A673 (cell line): ENCODE measurements at regions not wholly inside any gene's neighbourhood (a gene's known extent, or its start where the extent isn't known, plus 50 kb on each side); places are given as distances from the start of the nearest gene placed in this dataset.

Source experiments
- BruUV-seq: library from RNA; stranded (reverse); fragments of 400-500 nt; replicated peaks from 2 replicates; lab custom pipeline; 2021; lab: Mats Ljungman, UMichigan
- CTCF ChIA-PET: fragments of 300-600 bp; sonication (Branson Sonifier 250); formaldehyde crosslinking; loops from one replicate; lab custom pipeline; 2022; ENCODE audit warnings: antibody characterized with exemption; lab: Charles Lee
- POLR2A ChIA-PET: fragments of 300-600 bp; sonication (Branson Sonifier 250); formaldehyde crosslinking; loops from one replicate; lab custom pipeline; 2022; ENCODE audit warnings: antibody characterized with exemption; ENCODE audit not compliant: low non-redundant PET; lab: Charles Lee
- DNase-seq: peaks from one replicate; pipeline ENCODE4 v3.0.0-alpha.2; 2015; ENCODE audit warnings: low spot score
- H3K27ac ChIP-seq: fragments of 200-600 bp; sonication (generic); 2 replicates; pipeline ENCODE4 v1.5.1; 2016; ENCODE audit warnings: mixed run types, low read depth, mild to moderate bottlenecking, mixed read lengths, antibody characterized with exemption, low read length; ENCODE audit not compliant: poor library complexity, severe bottlenecking
- H3K27me3 ChIP-seq: fragments of 200-600 bp; sonication (generic); replicated peaks from 2 replicates; pipeline ENCODE4 v1.6.1; 2017; ENCODE audit warnings: mixed run types, low read depth, mild to moderate bottlenecking, mixed read lengths, antibody characterized with exemption, low read length; ENCODE audit not compliant: insufficient read depth, poor library complexity
- H3K36me3 ChIP-seq: fragments of 200-600 bp; sonication (generic); 2 replicates; pipeline ENCODE4 v1.6.1; 2016; ENCODE audit warnings: mixed run types, mild to moderate bottlenecking, mixed read lengths, antibody characterized with exemption, low read length; ENCODE audit not compliant: insufficient read depth, poor library complexity, severe bottlenecking
- H3K4me1 ChIP-seq: fragments of 200-600 bp; sonication (generic); 2 replicates; pipeline ENCODE4 v1.6.1; 2017; ENCODE audit warnings: mixed run types, mild to moderate bottlenecking, mixed read lengths, antibody characterized with exemption, low read length; ENCODE audit not compliant: insufficient read depth, poor library complexity, severe bottlenecking
- H3K4me3 ChIP-seq: fragments of 200-600 bp; sonication (generic); 2 replicates; pipeline ENCODE4 v1.5.1; 2016; ENCODE audit warnings: low read depth, mixed run types, mild to moderate bottlenecking, mixed read lengths, low read length; ENCODE audit not compliant: poor library complexity, severe bottlenecking
- H3K9me3 ChIP-seq: fragments of 200-600 bp; sonication (generic); 2 replicates; pipeline ENCODE4 v1.6.1; 2016; ENCODE audit warnings: mixed run types, low read depth, mild to moderate bottlenecking, mixed read lengths, antibody characterized with exemption, low read length; ENCODE audit not compliant: poor library complexity, severe bottlenecking
- CTCF ChIP-seq: fragments of 300-800, 200-600 bp; sonication (generic); conservative IDR thresholded peaks from 2 replicates; pipeline ENCODE4 v1.5.1; 2017; ENCODE audit warnings: low read depth, mild to moderate bottlenecking, antibody characterized with exemption, low read length, moderate library complexity, mixed read lengths
- EZH2 ChIP-seq: fragments of 200-600 bp; sonication (generic); IDR thresholded peaks from 2 replicates; pipeline ENCODE4 v1.6.1; 2017; ENCODE audit warnings: borderline replicate concordance, low read depth, mild to moderate bottlenecking, mixed read lengths, antibody characterized with exemption, low read length; ENCODE audit not compliant: poor library complexity, severe bottlenecking
- intact Hi-C: fragments of 100-400 bp; cut with micrococcal nuclease; formaldehyde crosslinking; loops from one replicate; pipeline ENCODE4 v1.10.0; 2022; ENCODE audit not compliant: unreplicated experiment

- ChIA-PET POLR2A (no interaction called here), CTCF (no interaction called here)
- Histone ChIP-seq H3K4me1 (peaks cover 6% of the 10 kb centered on the region), H3K36me3 (no peaks in the 10 kb centered on the region), H3K4me3 (no peak overlapping the region), H3K9me3 (no peaks in the 10 kb centered on the region), H3K27me3 (no peaks in the 10 kb centered on the region), H3K27ac (no peak overlapping the region)
- no TSS peak for BruUV-seq
- DNase-seq: no peak
- TF ChIP-seq CTCF (no peak), EZH2 (no peak)
- intact Hi-C loops: no loop called here
These were observed 210.1 kb downstream of the KDR start for GRCh38 chr4:54915276-54915675.

- BruUV-seq: no TSS peak
These were observed 210.6 kb downstream of the KDR start for GRCh38 chr4:54914781-54915180.

GRCh38 chr4:54913751-54914526 is 211.5 kb downstream of the KDR start:
- TF ChIP-seq CTCF (no peak), EZH2 (no peak)
- ChIA-PET POLR2A (no interaction called here), CTCF (no interaction called here)
- peaks cover 16% of the 10 kb centered on the region for H3K4me1 ChIP-seq
- H3K27ac ChIP-seq: no peak overlapping the region
- no peaks in the 10 kb centered on the region for H3K9me3 ChIP-seq
- no peaks in the 10 kb centered on the region for H3K27me3 ChIP-seq
- no peak overlapping the region for H3K4me3 ChIP-seq
- BruUV-seq: no TSS peak
- H3K36me3 ChIP-seq: no peaks in the 10 kb centered on the region
- no peak for DNase-seq
- intact Hi-C loops: no loop called here

More at GRCh38 chr4:54914781-54915180, 210.6 kb downstream of the KDR start:
- TF ChIP-seq EZH2 (no peak), CTCF (no peak)
- H3K4me3 ChIP-seq: no peak overlapping the region
- no peak overlapping the region for H3K27ac ChIP-seq
- CTCF ChIA-PET: no interaction called here
- DNase-seq: no peak
- no peaks in the 10 kb centered on the region for H3K36me3 ChIP-seq
- POLR2A ChIA-PET: no interaction called here
- H3K27me3 ChIP-seq: no peaks in the 10 kb centered on the region
- intact Hi-C loops: no loop called here
- peaks cover 7% of the 10 kb centered on the region for H3K4me1 ChIP-seq
- H3K9me3 ChIP-seq: no peaks in the 10 kb centered on the region
